Astrocyte of the spinal cord (primary cell): ENCODE measurements at regions not wholly inside any gene's neighbourhood (a gene's known extent, or its start where the extent isn't known, plus 50 kb on each side); places are given as distances from the start of the nearest gene placed in this dataset.

Experiments
- DNase-seq: peaks from one replicate; pipeline ENCODE4 v3.0.0; 2011; ENCODE audit warnings: low read depth, low spot score
- H3K4me3 ChIP-seq: 2 replicates; pipeline ENCODE4 v1.5.1; 2011; ENCODE audit warnings: low read depth, mild to moderate bottlenecking, low read length, moderate library complexity
- CTCF ChIP-seq: IDR thresholded peaks from 2 replicates; pipeline ENCODE4 v1.5.1; 2012; ENCODE audit warnings: low read depth, mild to moderate bottlenecking, low read length, inconsistent platforms
- in situ Hi-C: cut with HindIII; loops from 2 replicates; pipeline ENCODE4 v1.10.0; 2017; ENCODE audit warnings: low sequenced_read_pairs

GRCh38 chr13:27353166-27353583 is 71.2 kb upstream of the GTF3A start:
- H3K4me3 ChIP-seq: no peak overlapping the region
- in situ Hi-C loops: no loop called here
- peak; percentile 58 for DNase-seq
- no peak for TF ChIP-seq CTCF

DNA sequence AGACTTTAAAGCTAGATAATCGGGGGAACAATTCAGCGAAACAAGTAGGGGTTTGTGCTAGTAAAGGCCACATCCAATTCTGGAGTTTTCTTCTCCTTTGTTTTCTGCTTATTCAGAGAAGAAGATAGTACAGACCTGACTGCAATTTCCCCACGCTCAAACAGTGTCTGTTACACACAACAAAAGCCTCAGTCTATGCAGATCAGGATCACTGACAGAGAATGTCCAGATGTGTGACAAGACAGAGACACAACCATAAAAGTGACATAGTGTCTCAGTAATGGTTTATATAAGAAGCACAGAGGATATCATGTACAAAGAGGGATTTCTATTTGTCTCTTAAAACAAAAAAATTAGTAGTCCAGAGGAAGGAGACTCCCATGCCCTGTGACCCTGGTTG is 70.7 kb upstream of the GTF3A start:
- no peak for DNase-seq
- H3K4me3 ChIP-seq: no peak overlapping the region
- in situ Hi-C loops: no loop called here
- TF ChIP-seq CTCF: no peak

GRCh38 chr13:27354379-27354778 is 70.0 kb upstream of the GTF3A start:
- no peak overlapping the region for H3K4me3 ChIP-seq
- in situ Hi-C loops: no loop called here
- peak; percentile 37 for DNase-seq
- peak; percentile 16 for TF ChIP-seq CTCF

DNA sequence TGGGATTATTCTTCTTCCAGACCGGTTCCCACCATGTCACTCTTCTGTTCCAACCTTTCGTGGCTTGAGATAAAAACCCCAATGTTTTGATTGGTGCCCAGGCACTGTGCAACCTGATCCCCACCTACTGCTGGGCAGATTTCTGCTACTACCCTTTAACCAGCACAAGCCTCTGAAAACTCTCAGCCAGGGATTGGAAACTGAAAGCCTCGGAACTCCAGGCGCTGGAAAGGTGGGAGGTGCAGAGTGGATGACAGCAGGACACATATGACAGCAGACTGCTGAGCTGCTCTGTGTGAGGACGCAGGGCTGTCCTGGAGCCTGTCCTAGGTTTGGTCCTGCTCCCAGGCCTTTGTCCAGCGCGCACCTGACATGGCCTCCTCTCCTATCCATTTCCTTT is 68.5 kb upstream of the GTF3A start:
- no peak overlapping the region for H3K4me3 ChIP-seq
- in situ Hi-C loops: no loop called here
- no peak for TF ChIP-seq CTCF
- DNase-seq: no peak

GRCh38 chr13:27358420-27358819 is 66.0 kb upstream of the GTF3A start:
- TF ChIP-seq CTCF: no peak
- in situ Hi-C loops: no loop called here
- no peak overlapping the region for H3K4me3 ChIP-seq
- no peak for DNase-seq

- no peak overlapping the region for H3K4me3 ChIP-seq
- in situ Hi-C loops: no loop called here
- peak; percentile 85 for TF ChIP-seq CTCF
- peak; percentile 69 for DNase-seq
Observed at GRCh38 chr13:27359199-27359821, 65.1 kb upstream of the GTF3A start.
